ENCODE measurements at regions not wholly inside any gene's neighbourhood (a gene's known extent, or its start where the extent isn't known, plus 50 kb on each side); places are given as distances from the start of the nearest gene placed in this dataset.
"Not testable (repeated sequence)": the region's sequence is repeated elsewhere in the genome, so short reads cannot be mapped to it uniquely, and the experiment has no call there.

GRCh38 chr9:83191154-83191553 is 128.2 kb upstream of the RASEF start:
- Histone ChIP-seq H3K27ac (no peak overlapping the region), H3K36me3 (no peaks in the 10 kb centered on the region), H3K9me3 (no peaks in the 10 kb centered on the region), H3K27me3 (peaks cover 0 to 8% of the 10 kb centered on the region in 2 donors), H3K4me3 (no peak overlapping the region), H3K4me1 (no peaks in the 10 kb centered on the region)
- intact Hi-C loops (cut with DNase I; ENCODE audit: low total_unique reads), result no loop called here
- no peak for TF ChIP-seq CTCF (IDR thresholded peaks at IDR 0.05)
- TF ChIP-seq POLR2A (IDR thresholded peaks at IDR 0.05), result no peak
- no peak for TF ChIP-seq POLR2AphosphoS5 (IDR thresholded peaks at IDR 0.05)
- DNase-seq (ENCODE audit: low spot score in 2 of 2), result no peak

GRCh38 chr9:83189026-83189425 is 126.1 kb upstream of the RASEF start:
- H3K4me3 ChIP-seq; intact Hi-C loops (cut with DNase I; ENCODE audit: low total_unique reads); H3K4me1 ChIP-seq; H3K27me3 ChIP-seq; DNase-seq (ENCODE audit: low spot score in 2 of 2); H3K9me3 ChIP-seq; H3K36me3 ChIP-seq; H3K27ac ChIP-seq: not testable (repeated sequence)

GRCh38 chr9:83188277-83188676 is 125.3 kb upstream of the RASEF start:
- Histone ChIP-seq H3K9me3 (no peaks in the 10 kb centered on the region), H3K27me3 (peaks cover 0 to 8% of the 10 kb centered on the region in 2 donors), H3K36me3 (no peaks in the 10 kb centered on the region), H3K4me3 (no peak overlapping the region), H3K4me1 (no peaks in the 10 kb centered on the region), H3K27ac (no peak overlapping the region)
- TF ChIP-seq POLR2AphosphoS5 (IDR thresholded peaks at IDR 0.05) (no peak), POLR2A (IDR thresholded peaks at IDR 0.05) (no peak), CTCF (IDR thresholded peaks at IDR 0.05) (no peak)
- DNase-seq (ENCODE audit: low spot score in 2 of 2), result no peak
- intact Hi-C loops (cut with DNase I; ENCODE audit: low total_unique reads), result no loop called here

GRCh38 chr9:83186155-83186737 is 123.3 kb upstream of the RASEF start:
- Histone ChIP-seq H3K9me3 (no peaks in the 10 kb centered on the region), H3K27ac (no peak overlapping the region), H3K4me1 (no peaks in the 10 kb centered on the region), H3K27me3 (peaks cover 0 to 8% of the 10 kb centered on the region in 2 donors), H3K36me3 (no peaks in the 10 kb centered on the region), H3K4me3 (no peak overlapping the region)
- intact Hi-C loops (cut with DNase I; ENCODE audit: low total_unique reads), result no loop called here
- DNase-seq (ENCODE audit: low spot score in 2 of 2), result no peak
- no peak for TF ChIP-seq POLR2AphosphoS5 (IDR thresholded peaks at IDR 0.05)
- no peak for TF ChIP-seq POLR2A (IDR thresholded peaks at IDR 0.05)
- TF ChIP-seq CTCF (IDR thresholded peaks at IDR 0.05), result no peak

- no peak for DNase-seq (ENCODE audit: low spot score in 2 of 2)
- Histone ChIP-seq H3K4me3 (no peak overlapping the region), H3K27me3 (peaks cover 0 to 8% of the 10 kb centered on the region in 2 donors), H3K36me3 (no peaks in the 10 kb centered on the region), H3K27ac (no peak overlapping the region), H3K4me1 (no peaks in the 10 kb centered on the region), H3K9me3 (no peaks in the 10 kb centered on the region)
- no peak for TF ChIP-seq POLR2AphosphoS5 (IDR thresholded peaks at IDR 0.05)
- TF ChIP-seq CTCF (IDR thresholded peaks at IDR 0.05), result no peak
- TF ChIP-seq POLR2A (IDR thresholded peaks at IDR 0.05), result no peak
- intact Hi-C loops (cut with DNase I; ENCODE audit: low total_unique reads), result no loop called here
Observed at GRCh38 chr9:83185488-83186154, 122.7 kb upstream of the RASEF start.
